GM23248 (cell line): ENCODE measurements at regions not wholly inside any gene's neighbourhood (a gene's known extent, or its start where the extent isn't known, plus 50 kb on each side); places are given as distances from the start of the nearest gene placed in this dataset.
A peak's percentile ranks its signal among the peaks of the same experiment; 100 is the strongest.

Experiments
- DNase-seq: peaks from one replicate; pipeline ENCODE4 v3.0.0-alpha.2; 2015
- H2AFZ ChIP-seq: fragments of 200-600 bp; sonication (generic); 2 replicates; pipeline ENCODE4 v1.6.1; 2016; ENCODE audit warnings: antibody characterized with exemption
- H3F3A ChIP-seq: fragments of 200-600 bp; sonication (generic); 2 replicates; pipeline ENCODE4 v1.6.1; 2016; ENCODE audit warnings: mild to moderate bottlenecking, antibody characterized with exemption, mixed run types; ENCODE audit not compliant: insufficient read depth
- H3K27ac ChIP-seq: fragments of 200-600 bp; sonication (generic); 2 replicates; pipeline ENCODE4 v1.5.1; 2016; ENCODE audit warnings: mild to moderate bottlenecking
- H3K27me3 ChIP-seq: fragments of 200-600 bp; sonication (generic); replicated peaks from 2 replicates; pipeline ENCODE4 v1.6.1; 2016; ENCODE audit warnings: mild to moderate bottlenecking; ENCODE audit not compliant: insufficient read depth
- H3K36me3 ChIP-seq: fragments of 200-600 bp; sonication (generic); 2 replicates; pipeline ENCODE4 v1.6.1; 2016; ENCODE audit warnings: low read depth, mild to moderate bottlenecking
- H3K4me1 ChIP-seq: fragments of 200-600 bp; sonication (generic); 2 replicates; pipeline ENCODE4 v1.6.1; 2016; ENCODE audit warnings: mild to moderate bottlenecking; ENCODE audit not compliant: insufficient read depth
- H3K4me2 ChIP-seq: fragments of 200-600 bp; sonication (generic); one replicate; pipeline ENCODE4 v1.6.1; 2016; ENCODE audit warnings: mild to moderate bottlenecking; ENCODE audit not compliant: unreplicated experiment
- H3K4me3 ChIP-seq: fragments of 200-600 bp; sonication (generic); 2 replicates; pipeline ENCODE4 v1.5.1; 2016; ENCODE audit warnings: mild to moderate bottlenecking
- H3K79me2 ChIP-seq: fragments of 200-600 bp; sonication (generic); 2 replicates; pipeline ENCODE4 v1.6.1; 2016; ENCODE audit warnings: mild to moderate bottlenecking; ENCODE audit not compliant: insufficient read depth
- H3K9ac ChIP-seq: fragments of 200-600 bp; sonication (generic); 2 replicates; pipeline ENCODE4 v1.6.1; 2016; ENCODE audit warnings: mild to moderate bottlenecking
- H3K9me2 ChIP-seq: fragments of 200-600 bp; sonication (generic); 2 replicates; pipeline ENCODE4 v1.6.1; 2016; ENCODE audit warnings: mixed run types, mild to moderate bottlenecking, moderate library complexity; ENCODE audit not compliant: insufficient read depth
- H3K9me3 ChIP-seq: fragments of 200-600 bp; sonication (generic); one replicate; pipeline ENCODE4 v1.6.1; 2017; ENCODE audit warnings: low read depth
- H4K20me1 ChIP-seq: fragments of 200-600 bp; sonication (generic); 2 replicates; pipeline ENCODE4 v1.6.0; 2016; ENCODE audit not compliant: insufficient read depth
- EZH2 ChIP-seq: fragments of 200-600 bp; sonication (generic); IDR thresholded peaks from 2 replicates; pipeline ENCODE4 v1.6.1; 2018; ENCODE audit warnings: antibody characterized with exemption, mild to moderate bottlenecking; ENCODE audit not compliant: insufficient read depth, poor library complexity, severe bottlenecking
- EZH2phosphoT487 ChIP-seq: fragments of 200-600 bp; sonication (generic); IDR thresholded peaks from 2 replicates; pipeline ENCODE4 v1.6.1; 2018; ENCODE audit warnings: antibody characterized with exemption, moderate library complexity, mild to moderate bottlenecking, low read depth; ENCODE audit not compliant: insufficient read depth
- WGBS, 2 experiments: methylation state at CpG; one replicate each; pipeline ENCODE4 v1.1.6; 2015 to 2017; ENCODE audit warnings: low lambda C conversion rate in 2 of 2, low coverage in 1 of 2; ENCODE audit errors: missing lambda C conversion rate in 2 of 2; 5-methylcytosine and 5-hydroxymethylcytosine counted together
- in situ Hi-C: fragments of 300-500 bp; cut with MboI; formaldehyde crosslinking; loops from 2 replicates; pipeline ENCODE4 v1.15.0; 2020

DNA sequence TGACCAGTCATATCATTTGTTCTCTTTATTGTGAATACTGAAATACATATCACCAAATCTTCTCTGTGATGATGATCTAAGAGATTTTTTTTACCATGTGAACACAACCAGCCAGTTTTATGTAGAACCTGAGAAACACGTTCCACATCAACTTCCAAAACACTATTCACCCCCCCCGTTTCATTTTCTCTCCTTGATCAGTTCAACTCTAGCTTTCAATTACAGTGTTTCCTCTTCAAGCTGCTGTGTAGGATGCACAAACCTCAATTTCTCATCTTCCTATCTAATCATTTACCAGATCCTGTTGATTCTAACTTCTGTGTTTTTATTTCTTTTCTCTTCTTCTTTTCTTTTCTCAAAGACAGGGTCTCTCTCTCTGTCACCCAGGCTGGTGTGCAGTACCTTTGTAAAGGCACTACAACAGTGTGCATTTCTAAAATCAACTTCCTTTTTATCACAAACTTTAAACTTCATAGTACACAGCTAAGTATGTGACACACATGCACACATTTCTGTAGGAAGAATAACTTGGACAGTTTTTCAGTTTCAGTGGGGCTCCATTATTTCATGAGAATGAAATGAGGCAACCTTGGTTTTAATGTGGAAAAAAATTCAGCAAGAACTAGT lies 149.9 kb upstream of the FBXO33 start:
- no peak for DNase-seq
- no peak overlapping the region for H3K9ac ChIP-seq
- H3K4me1 ChIP-seq = no peaks in the 10 kb centered on the region
- H3K79me2 ChIP-seq = no peaks in the 10 kb centered on the region
- WGBS, 2 experiments = 0 to 2% methylated on average over 2 of the region's 2 CpGs
- TF ChIP-seq EZH2phosphoT487 (no peak), EZH2 (no peak)
- no peaks in the 10 kb centered on the region for H4K20me1 ChIP-seq
- H3K4me3 ChIP-seq = no peak overlapping the region
- H3K9me3 ChIP-seq = no peaks in the 10 kb centered on the region
- no peak overlapping the region for H3K4me2 ChIP-seq
- H3K9me2 ChIP-seq = no peaks in the 10 kb centered on the region
- in situ Hi-C loops = no loop called here
- H3K27ac ChIP-seq = no peak overlapping the region
- H2AFZ ChIP-seq = no peak overlapping the region
- no peaks in the 10 kb centered on the region for H3K36me3 ChIP-seq
- no peaks in the 10 kb centered on the region for H3F3A ChIP-seq
- H3K27me3 ChIP-seq = no peaks in the 10 kb centered on the region

DNA sequence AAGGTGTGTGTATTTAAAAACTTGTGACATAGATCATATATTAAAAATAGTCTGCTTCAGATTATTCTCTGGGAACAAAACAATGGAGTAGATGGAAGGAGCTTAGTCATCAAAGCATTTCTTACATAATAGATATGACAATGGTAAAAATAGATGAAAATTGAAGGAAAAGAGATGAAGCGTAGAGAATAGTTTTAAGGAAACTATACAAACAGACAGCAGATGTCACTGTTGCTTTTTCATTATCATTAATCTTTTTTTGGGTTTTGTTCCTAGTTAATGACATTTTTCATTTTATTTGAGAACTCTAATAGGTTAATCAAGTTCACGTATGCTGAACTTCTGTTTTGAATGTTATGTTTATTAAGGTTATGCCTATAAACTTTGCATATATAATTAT lies 149.2 kb upstream of the FBXO33 start:
- Histone ChIP-seq H3K9me3 (no peaks in the 10 kb centered on the region), H3K79me2 (no peaks in the 10 kb centered on the region), H3F3A (no peaks in the 10 kb centered on the region), H4K20me1 (no peaks in the 10 kb centered on the region), H3K4me3 (no peak overlapping the region), H3K27me3 (no peaks in the 10 kb centered on the region), H2AFZ (no peak overlapping the region), H3K9me2 (no peaks in the 10 kb centered on the region), H3K9ac (no peak overlapping the region), H3K36me3 (no peaks in the 10 kb centered on the region), H3K4me1 (no peaks in the 10 kb centered on the region), H3K27ac (no peak overlapping the region), H3K4me2 (no peak overlapping the region)
- in situ Hi-C loops = no loop called here
- TF ChIP-seq EZH2 (no peak), EZH2phosphoT487 (no peak)
- 5% methylated on average over 2 of the region's 2 CpGs for WGBS, 2 experiments
- peak; percentile 11 for DNase-seq

DNA sequence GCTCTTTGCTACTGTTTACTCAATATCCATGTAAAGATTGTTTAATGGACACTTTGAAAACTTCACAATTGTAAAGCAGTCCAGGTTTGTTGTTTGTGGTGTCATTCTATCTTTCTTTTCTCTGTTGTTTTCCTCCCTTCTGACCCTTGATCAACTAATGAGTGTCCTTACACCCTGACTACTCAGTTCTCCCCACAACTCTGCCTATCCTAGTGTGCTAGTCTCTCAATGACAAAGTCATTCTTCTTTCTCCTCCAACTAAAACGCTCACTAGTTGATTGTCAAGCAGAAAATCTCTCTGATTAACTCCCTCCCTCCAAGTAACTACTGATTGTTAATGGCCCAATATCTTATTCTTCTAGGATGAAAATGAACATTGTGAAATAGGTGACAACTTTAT lies 148.5 kb upstream of the FBXO33 start:
- Histone ChIP-seq H3K9me2 (no peaks in the 10 kb centered on the region), H3K9me3 (no peaks in the 10 kb centered on the region), H3K27me3 (no peaks in the 10 kb centered on the region), H3K4me1 (no peaks in the 10 kb centered on the region), H3K27ac (no peak overlapping the region), H3K4me3 (no peak overlapping the region), H3K79me2 (no peaks in the 10 kb centered on the region), H3K4me2 (no peak overlapping the region), H3K36me3 (no peaks in the 10 kb centered on the region), H3F3A (no peaks in the 10 kb centered on the region), H2AFZ (no peak overlapping the region), H4K20me1 (no peaks in the 10 kb centered on the region), H3K9ac (no peak overlapping the region)
- no peak for DNase-seq
- no peak for TF ChIP-seq EZH2
- TF ChIP-seq EZH2phosphoT487 = no peak
- 0% methylated on average over 1 of the region's 1 CpG for WGBS, 2 experiments
- in situ Hi-C loops = no loop called here

DNA sequence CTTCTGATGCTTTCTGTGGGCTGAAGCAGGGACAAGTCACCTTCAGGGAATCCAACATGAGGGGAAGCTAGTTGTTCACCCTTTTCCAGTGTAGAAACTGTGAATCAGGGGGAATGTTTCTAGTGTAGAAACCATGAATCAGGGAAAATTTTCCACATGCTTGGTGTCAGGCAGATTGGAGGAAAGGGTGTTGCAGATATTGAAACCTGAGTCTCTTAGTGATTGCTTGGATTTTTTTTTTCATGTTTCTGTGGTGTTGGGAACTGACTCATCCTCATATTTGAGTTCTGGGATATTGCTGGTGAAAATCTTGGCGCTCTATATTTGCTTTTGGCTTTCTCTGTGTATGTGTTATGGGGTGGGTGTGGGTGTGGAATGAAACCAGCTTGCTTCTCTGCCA lies 144.5 kb upstream of the FBXO33 start:
- Histone ChIP-seq H3K4me1 (no peaks in the 10 kb centered on the region), H4K20me1 (no peaks in the 10 kb centered on the region), H3K9ac (no peak overlapping the region), H3K9me3 (no peaks in the 10 kb centered on the region), H3K27me3 (no peaks in the 10 kb centered on the region), H3K36me3 (no peaks in the 10 kb centered on the region), H3K9me2 (no peaks in the 10 kb centered on the region), H3F3A (no peaks in the 10 kb centered on the region), H3K4me2 (no peak overlapping the region), H3K4me3 (no peak overlapping the region), H2AFZ (no peak overlapping the region), H3K79me2 (no peaks in the 10 kb centered on the region), H3K27ac (no peak overlapping the region)
- TF ChIP-seq EZH2phosphoT487 = no peak
- no peak for TF ChIP-seq EZH2
- DNase-seq = peak; percentile 0
- in situ Hi-C loops = no loop called here
- 39 to 47% methylated on average over 1 of the region's 1 CpG for WGBS, 2 experiments

DNA sequence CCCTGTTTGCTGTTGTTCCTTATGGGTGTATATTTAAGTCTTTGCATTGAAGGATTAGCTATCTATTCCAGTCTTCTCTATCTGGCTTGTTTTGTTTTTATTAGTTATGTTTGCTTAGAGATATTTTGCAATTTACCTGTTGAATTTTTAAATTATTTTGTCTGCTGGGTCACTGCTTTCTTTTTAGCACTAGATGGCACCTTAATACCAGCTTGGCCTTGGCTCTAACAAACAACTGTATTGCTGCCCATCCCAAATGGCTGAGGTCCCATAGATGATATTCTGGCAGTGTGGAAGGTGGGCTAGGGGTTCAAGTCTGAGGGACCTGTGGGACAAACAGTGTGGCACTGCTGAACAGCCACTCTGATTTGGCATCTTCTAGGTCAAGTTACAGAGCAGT lies 144.0 kb upstream of the FBXO33 start:
- H3K4me2 ChIP-seq = no peak overlapping the region
- no peaks in the 10 kb centered on the region for H3K4me1 ChIP-seq
- H3K79me2 ChIP-seq = no peaks in the 10 kb centered on the region
- no peaks in the 10 kb centered on the region for H3K9me3 ChIP-seq
- DNase-seq = no peak
- in situ Hi-C loops = no loop called here
- no peak overlapping the region for H3K9ac ChIP-seq
- H2AFZ ChIP-seq = no peak overlapping the region
- no peak overlapping the region for H3K4me3 ChIP-seq
- TF ChIP-seq EZH2 = no peak
- no peak for TF ChIP-seq EZH2phosphoT487
- no peaks in the 10 kb centered on the region for H3F3A ChIP-seq
- no peaks in the 10 kb centered on the region for H3K27me3 ChIP-seq
- H3K27ac ChIP-seq = no peak overlapping the region
- no peaks in the 10 kb centered on the region for H4K20me1 ChIP-seq
- H3K9me2 ChIP-seq = no peaks in the 10 kb centered on the region
- H3K36me3 ChIP-seq = no peaks in the 10 kb centered on the region
